Mesothelial cell of epicardium (in vitro differentiated cells): ENCODE measurements at regions not wholly inside any gene's neighbourhood (a gene's known extent, or its start where the extent isn't known, plus 50 kb on each side); places are given as distances from the start of the nearest gene placed in this dataset.
"Not testable (repeated sequence)": the region's sequence is repeated elsewhere in the genome, so short reads cannot be mapped to it uniquely, and the experiment has no call there.

ENCODE experiments used
- DNase-seq, 2 experiments: peaks; one replicate each; pipeline ENCODE4 v3.0.0; 2021; ENCODE audit warnings: low spot score in 2 of 2; ENCODE audit not compliant: unreplicated experiment in 2 of 2
- H3K27ac Mint-ChIP-seq: 2 replicates; pipeline ENCODE4 v1.8.0; 2021; ENCODE audit warnings: mixed read lengths
- H3K27me3 Mint-ChIP-seq: 2 replicates; pipeline ENCODE4 v1.8.0; 2021; ENCODE audit warnings: low read depth, mixed read lengths
- H3K36me3 Mint-ChIP-seq: 2 replicates; pipeline ENCODE4 v1.8.0; 2021; ENCODE audit warnings: mixed read lengths
- H3K4me1 Mint-ChIP-seq: 2 replicates; pipeline ENCODE4 v1.8.0; 2021; ENCODE audit warnings: mixed read lengths
- H3K4me3 Mint-ChIP-seq: 2 replicates; pipeline ENCODE4 v1.8.0; 2021; ENCODE audit warnings: mild to moderate bottlenecking, moderate library complexity, mixed read lengths
- H3K9me3 Mint-ChIP-seq: 2 replicates; pipeline ENCODE4 v1.8.0; 2021; ENCODE audit warnings: mixed read lengths
- TF ChIP-seq, protein P1 (sequence below): fragments of 200-600 bp; sonication (generic); IDR thresholded peaks from one replicate; pipeline ENCODE4 v1.5.0; 2021; ENCODE audit warnings: antibody characterized with exemption; ENCODE audit not compliant: unreplicated experiment

DNA sequence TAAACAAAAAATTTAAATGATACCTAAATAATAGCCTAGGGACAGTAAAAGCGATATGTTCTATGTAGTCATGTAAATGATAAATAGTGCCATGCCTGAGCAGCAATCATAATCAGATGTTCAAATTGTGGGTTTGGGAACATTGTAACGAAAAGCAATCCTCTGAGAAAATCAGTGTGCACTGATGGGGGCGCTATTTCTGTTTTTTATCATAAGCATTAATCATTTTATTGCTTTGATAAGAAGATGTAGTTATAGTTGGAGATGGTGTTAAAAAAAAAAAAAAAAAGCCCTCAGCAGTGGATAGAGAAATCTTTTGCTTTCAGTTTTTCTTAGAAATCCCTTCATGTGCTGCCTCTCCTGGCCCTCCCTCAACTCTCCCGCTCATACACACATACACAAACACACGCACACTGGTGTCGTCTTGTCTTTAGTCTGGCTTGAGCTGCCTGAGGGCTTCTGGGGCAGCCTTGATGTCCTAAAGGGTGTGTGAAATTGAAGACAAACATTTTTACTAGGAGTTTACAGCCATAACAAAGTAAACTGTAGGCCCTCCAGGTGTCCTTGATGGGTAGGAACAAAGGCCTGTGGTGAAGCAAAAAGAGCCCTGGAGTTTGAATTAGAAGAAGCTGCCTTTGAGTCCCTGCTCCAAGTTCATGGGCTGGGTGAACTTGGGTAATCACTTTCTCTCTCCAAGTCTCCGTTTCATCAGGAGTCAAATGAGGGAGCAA is 428.1 kb downstream of the SOX2 start:
- H3K9me3 Mint-ChIP-seq, result no peaks in the 10 kb centered on the region
- TF ChIP-seq, protein P1, sequence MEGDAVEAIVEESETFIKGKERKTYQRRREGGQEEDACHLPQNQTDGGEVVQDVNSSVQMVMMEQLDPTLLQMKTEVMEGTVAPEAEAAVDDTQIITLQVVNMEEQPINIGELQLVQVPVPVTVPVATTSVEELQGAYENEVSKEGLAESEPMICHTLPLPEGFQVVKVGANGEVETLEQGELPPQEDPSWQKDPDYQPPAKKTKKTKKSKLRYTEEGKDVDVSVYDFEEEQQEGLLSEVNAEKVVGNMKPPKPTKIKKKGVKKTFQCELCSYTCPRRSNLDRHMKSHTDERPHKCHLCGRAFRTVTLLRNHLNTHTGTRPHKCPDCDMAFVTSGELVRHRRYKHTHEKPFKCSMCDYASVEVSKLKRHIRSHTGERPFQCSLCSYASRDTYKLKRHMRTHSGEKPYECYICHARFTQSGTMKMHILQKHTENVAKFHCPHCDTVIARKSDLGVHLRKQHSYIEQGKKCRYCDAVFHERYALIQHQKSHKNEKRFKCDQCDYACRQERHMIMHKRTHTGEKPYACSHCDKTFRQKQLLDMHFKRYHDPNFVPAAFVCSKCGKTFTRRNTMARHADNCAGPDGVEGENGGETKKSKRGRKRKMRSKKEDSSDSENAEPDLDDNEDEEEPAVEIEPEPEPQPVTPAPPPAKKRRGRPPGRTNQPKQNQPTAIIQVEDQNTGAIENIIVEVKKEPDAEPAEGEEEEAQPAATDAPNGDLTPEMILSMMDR, result peak; percentile 56
- H3K4me3 Mint-ChIP-seq, result no peak overlapping the region
- no peaks in the 10 kb centered on the region for H3K36me3 Mint-ChIP-seq
- DNase-seq, result no peak
- peaks cover 2% of the 10 kb centered on the region for H3K4me1 Mint-ChIP-seq
- H3K27me3 Mint-ChIP-seq, result peaks cover 28% of the 10 kb centered on the region
- H3K27ac Mint-ChIP-seq, result no peak overlapping the region

DNA sequence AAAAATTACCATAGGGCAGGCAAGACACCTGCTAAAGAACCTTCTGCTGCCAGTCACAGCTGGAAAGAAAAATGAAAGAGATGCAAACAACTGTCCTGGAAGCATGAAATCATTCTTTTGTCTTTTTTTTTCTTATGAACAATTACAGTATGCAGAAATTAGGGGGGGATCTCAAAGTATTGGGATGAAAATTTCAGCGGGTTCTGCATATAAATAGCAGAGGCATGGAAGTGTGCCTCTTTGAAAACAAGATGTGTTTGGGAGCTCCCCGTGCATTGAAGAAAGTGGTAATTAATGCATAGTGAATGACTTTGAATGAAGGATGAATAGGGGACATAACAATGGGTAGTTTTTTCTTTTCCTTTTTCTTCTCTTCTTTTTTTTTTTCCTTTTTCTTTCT is 431.2 kb downstream of the SOX2 start:
- Mint-ChIP-seq H3K27ac (no peak overlapping the region), H3K36me3 (no peaks in the 10 kb centered on the region)
- DNase-seq, result no peak

DNA sequence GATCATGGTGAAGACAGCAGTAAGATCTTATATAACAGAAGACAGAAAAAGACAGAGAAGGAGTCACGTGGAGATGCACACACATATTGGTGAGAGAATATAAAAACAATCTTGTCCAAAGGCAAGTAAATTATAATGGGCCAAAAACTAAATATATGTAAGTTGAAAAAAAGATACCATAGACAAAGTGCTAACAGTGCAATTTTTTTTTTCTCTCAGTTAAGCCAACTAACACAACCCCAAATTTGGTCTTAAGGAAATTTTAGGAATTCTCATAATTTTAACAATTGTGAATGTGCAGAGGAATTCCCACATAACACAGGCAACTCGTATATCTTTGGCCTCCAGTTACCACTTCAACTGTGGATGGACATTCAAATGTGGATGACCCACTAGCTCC is 432.2 kb downstream of the SOX2 start:
- peaks cover 49% of the 10 kb centered on the region for H3K27me3 Mint-ChIP-seq
- TF ChIP-seq, protein P1, result no peak
- DNase-seq, result no peak
- H3K27ac Mint-ChIP-seq, result no peak overlapping the region
- H3K4me3 Mint-ChIP-seq, result no peak overlapping the region
- no peaks in the 10 kb centered on the region for H3K36me3 Mint-ChIP-seq
- no peaks in the 10 kb centered on the region for H3K9me3 Mint-ChIP-seq
- H3K4me1 Mint-ChIP-seq, result no peaks in the 10 kb centered on the region

More for the DNA sequence above, 431.2 kb downstream of the SOX2 start:
- Mint-ChIP-seq H3K4me1 (peaks cover 2% of the 10 kb centered on the region), H3K9me3 (no peaks in the 10 kb centered on the region), H3K27me3 (peaks cover 42% of the 10 kb centered on the region), H3K4me3 (no peak overlapping the region)
- TF ChIP-seq, protein P1, result no peak

DNA sequence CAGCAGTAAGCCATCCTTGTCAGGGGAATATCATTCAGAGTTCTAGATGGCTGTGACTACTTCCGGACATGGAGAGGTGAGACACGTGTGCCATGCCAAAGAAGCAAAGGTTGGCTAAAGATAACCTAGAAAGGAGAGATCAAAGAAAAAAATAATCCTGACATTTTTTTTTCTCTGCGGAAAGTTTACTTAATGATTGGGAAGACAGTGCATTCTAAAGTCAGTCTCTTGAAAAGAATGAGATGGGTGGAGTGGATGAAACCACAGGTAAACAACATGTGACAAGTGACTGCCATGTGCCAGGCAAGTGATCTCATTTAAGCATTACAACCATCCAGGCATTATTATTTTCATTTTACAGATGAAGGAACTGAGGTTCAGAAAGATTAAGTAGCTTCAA is 436.6 kb downstream of the SOX2 start:
- TF ChIP-seq, protein P1, result no peak
- Mint-ChIP-seq H3K9me3 (peaks cover 6% of the 10 kb centered on the region), H3K36me3 (no peaks in the 10 kb centered on the region), H3K27ac (no peak overlapping the region), H3K4me3 (no peak overlapping the region), H3K27me3 (peaks cover 46% of the 10 kb centered on the region), H3K4me1 (no peaks in the 10 kb centered on the region)
- DNase-seq, result no peak

DNA sequence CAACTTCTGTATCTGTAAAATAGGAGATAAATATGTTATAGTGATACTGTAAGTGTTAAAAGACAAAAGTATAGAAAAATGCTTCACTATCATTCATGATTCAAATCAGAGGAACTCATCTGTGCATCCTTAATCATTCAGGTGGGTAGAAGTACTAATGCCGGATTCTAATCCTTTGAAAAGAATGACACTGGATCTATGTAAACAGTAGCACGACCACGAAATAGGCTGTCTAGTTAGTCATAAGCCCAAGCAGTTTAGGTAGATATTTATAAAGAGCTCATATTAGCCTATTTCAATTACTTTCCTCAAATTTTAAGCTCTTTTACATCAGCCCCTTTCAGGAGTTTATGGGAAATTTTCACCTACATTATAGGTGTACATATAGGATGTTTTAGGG is 437.9 kb downstream of the SOX2 start:
- DNase-seq, result no peak
- TF ChIP-seq, protein P1, result no peak
- Mint-ChIP-seq H3K27ac (no peak overlapping the region), H3K9me3 (peaks cover 10% of the 10 kb centered on the region), H3K27me3 (peaks cover 46% of the 10 kb centered on the region), H3K4me3 (no peak overlapping the region), H3K36me3 (no peaks in the 10 kb centered on the region), H3K4me1 (no peaks in the 10 kb centered on the region)

DNA sequence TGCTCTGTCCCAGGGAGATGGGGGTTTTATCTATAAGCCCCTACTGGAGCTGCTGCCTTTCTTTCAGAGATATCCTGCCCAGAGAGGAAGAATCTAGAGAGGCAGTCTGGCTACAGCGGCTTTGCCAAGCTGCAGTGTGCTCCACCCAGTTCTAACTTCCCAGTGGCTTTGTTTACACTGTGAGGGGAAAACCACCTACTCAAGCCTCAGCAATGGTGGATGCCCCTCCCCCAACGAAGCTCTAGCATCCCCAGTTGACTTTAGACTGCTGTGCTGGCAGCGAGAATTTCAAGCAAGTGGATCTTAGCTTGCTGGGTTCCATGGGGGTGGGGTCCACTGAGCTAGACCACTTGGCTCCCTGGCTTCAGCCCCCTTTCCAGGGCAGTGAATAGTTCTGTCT is 444.6 kb downstream of the SOX2 start:
- H3K36me3 Mint-ChIP-seq, H3K27ac Mint-ChIP-seq: not testable (repeated sequence)

More for the DNA sequence above, 444.6 kb downstream of the SOX2 start:
- DNase-seq, H3K4me3 Mint-ChIP-seq, H3K4me1 Mint-ChIP-seq: not testable (repeated sequence)
- H3K9me3 Mint-ChIP-seq, result peaks cover 16% of the 10 kb centered on the region
- H3K27me3 Mint-ChIP-seq, result peaks cover 35% of the 10 kb centered on the region
